Neural cell (in vitro differentiated cells): ENCODE measurements at regions not wholly inside any gene's neighbourhood (a gene's known extent, or its start where the extent isn't known, plus 50 kb on each side); places are given as distances from the start of the nearest gene placed in this dataset.

Experiments used
- EZH2 ChIP-seq: fragments of 200-600, 300-800 bp; shearing (Covaris generic), sonication (generic); IDR thresholded peaks from 2 replicates; pipeline ENCODE4 v1.6.1; 2014; ENCODE audit warnings: antibody characterized with exemption, low read length, borderline replicate concordance, mild to moderate bottlenecking; ENCODE audit not compliant: insufficient read depth, poor library complexity, severe bottlenecking
- MXI1 ChIP-seq: fragments of 450-650 bp; conservative IDR thresholded peaks from 2 replicates; pipeline ENCODE4 v1.6.1; 2014; ENCODE audit warnings: antibody characterized with exemption, mild to moderate bottlenecking; ENCODE audit not compliant: poor library complexity, severe bottlenecking
- POLR2AphosphoS5 ChIP-seq: IDR thresholded peaks from 2 replicates; pipeline ENCODE4 v1.6.1; 2012
- RAD21 ChIP-seq: fragments of 450-650 bp; conservative IDR thresholded peaks from 2 replicates; pipeline ENCODE4 v1.6.1; 2014; ENCODE audit warnings: antibody characterized with exemption, mild to moderate bottlenecking, moderate library complexity
- REST ChIP-seq: IDR thresholded peaks from 2 replicates; pipeline ENCODE4 v1.6.1; 2012; ENCODE audit warnings: borderline replicate concordance
- TAF1 ChIP-seq: IDR thresholded peaks from 2 replicates; pipeline ENCODE4 v1.6.1; 2012; ENCODE audit warnings: low read depth
- TF ChIP-seq, protein P1 (sequence below): fragments of 450-650 bp; IDR thresholded peaks from 2 replicates; pipeline ENCODE4 v1.5.1; 2014; ENCODE audit warnings: antibody characterized with exemption, mild to moderate bottlenecking, moderate library complexity; ENCODE audit not compliant: poor library complexity, severe bottlenecking

DNA sequence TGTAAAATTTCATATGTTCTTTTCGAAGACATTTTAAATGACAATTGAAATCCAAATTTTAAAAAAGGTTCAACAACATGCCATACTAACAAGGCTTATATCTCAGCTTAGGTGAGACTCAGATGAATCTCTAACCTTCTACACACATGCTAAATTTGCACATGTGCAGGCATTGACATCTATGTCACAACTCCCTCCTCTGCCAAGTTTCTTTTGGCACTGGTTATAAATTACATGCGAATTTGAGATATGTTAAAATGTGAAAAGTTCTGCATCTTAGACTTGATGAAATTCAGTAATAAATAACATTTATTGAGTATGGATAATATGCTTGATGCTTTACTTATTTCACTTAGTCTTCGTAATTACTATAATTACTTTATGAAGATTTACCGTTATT is 234.3 kb downstream of the TLE4 start:
- no peak for TF ChIP-seq REST
- TF ChIP-seq, protein P1, sequence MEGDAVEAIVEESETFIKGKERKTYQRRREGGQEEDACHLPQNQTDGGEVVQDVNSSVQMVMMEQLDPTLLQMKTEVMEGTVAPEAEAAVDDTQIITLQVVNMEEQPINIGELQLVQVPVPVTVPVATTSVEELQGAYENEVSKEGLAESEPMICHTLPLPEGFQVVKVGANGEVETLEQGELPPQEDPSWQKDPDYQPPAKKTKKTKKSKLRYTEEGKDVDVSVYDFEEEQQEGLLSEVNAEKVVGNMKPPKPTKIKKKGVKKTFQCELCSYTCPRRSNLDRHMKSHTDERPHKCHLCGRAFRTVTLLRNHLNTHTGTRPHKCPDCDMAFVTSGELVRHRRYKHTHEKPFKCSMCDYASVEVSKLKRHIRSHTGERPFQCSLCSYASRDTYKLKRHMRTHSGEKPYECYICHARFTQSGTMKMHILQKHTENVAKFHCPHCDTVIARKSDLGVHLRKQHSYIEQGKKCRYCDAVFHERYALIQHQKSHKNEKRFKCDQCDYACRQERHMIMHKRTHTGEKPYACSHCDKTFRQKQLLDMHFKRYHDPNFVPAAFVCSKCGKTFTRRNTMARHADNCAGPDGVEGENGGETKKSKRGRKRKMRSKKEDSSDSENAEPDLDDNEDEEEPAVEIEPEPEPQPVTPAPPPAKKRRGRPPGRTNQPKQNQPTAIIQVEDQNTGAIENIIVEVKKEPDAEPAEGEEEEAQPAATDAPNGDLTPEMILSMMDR: no peak
- TF ChIP-seq POLR2AphosphoS5: no peak
- no peak for TF ChIP-seq TAF1
- TF ChIP-seq RAD21: no peak
- no peak for TF ChIP-seq MXI1
- no peak for TF ChIP-seq EZH2
